ENCODE measurements at regions not wholly inside any gene's neighbourhood (a gene's known extent, or its start where the extent isn't known, plus 50 kb on each side); places are given as distances from the start of the nearest gene placed in this dataset.

GRCh38 chr5:3381206-3381825, 214.3 kb upstream of the IRX1 start:
- H3K4me3 ChIP-seq (ENCODE audit: low read depth, low read length) = no peak overlapping the region
- no peak for TF ChIP-seq CTCF (IDR thresholded peaks at IDR 0.05; ENCODE audit: low read depth, low read length, missing control alignments)
- in situ Hi-C loops (cut with HindIII; ENCODE audit: low sequenced_read_pairs) = no loop called here
- DNase-seq (ENCODE audit: low read depth) = no peak

GRCh38 chr5:3380689-3381088, 214.9 kb upstream of the IRX1 start:
- no peak overlapping the region for H3K4me3 ChIP-seq (ENCODE audit: low read depth, low read length)
- in situ Hi-C loops (cut with HindIII; ENCODE audit: low sequenced_read_pairs) = no loop called here
- DNase-seq (ENCODE audit: low read depth) = no peak
- TF ChIP-seq CTCF (IDR thresholded peaks at IDR 0.05; ENCODE audit: low read depth, low read length, missing control alignments) = no peak

GRCh38 chr5:3377831-3378230, 217.8 kb upstream of the IRX1 start:
- H3K4me3 ChIP-seq (ENCODE audit: low read depth, low read length) = no peak overlapping the region
- no peak for DNase-seq (ENCODE audit: low read depth)
- no peak for TF ChIP-seq CTCF (IDR thresholded peaks at IDR 0.05; ENCODE audit: low read depth, low read length, missing control alignments)
- in situ Hi-C loops (cut with HindIII; ENCODE audit: low sequenced_read_pairs) = no loop called here

GRCh38 chr5:3377176-3377575, 218.5 kb upstream of the IRX1 start:
- in situ Hi-C loops (cut with HindIII; ENCODE audit: low sequenced_read_pairs) = no loop called here
- DNase-seq (ENCODE audit: low read depth) = no peak
- no peak overlapping the region for H3K4me3 ChIP-seq (ENCODE audit: low read depth, low read length)
- TF ChIP-seq CTCF (IDR thresholded peaks at IDR 0.05; ENCODE audit: low read depth, low read length, missing control alignments) = no peak

- H3K4me3 ChIP-seq (ENCODE audit: low read depth, low read length) = no peak overlapping the region
- in situ Hi-C loops (cut with HindIII; ENCODE audit: low sequenced_read_pairs) = no loop called here
- TF ChIP-seq CTCF (IDR thresholded peaks at IDR 0.05; ENCODE audit: low read depth, low read length, missing control alignments) = no peak
- no peak for DNase-seq (ENCODE audit: low read depth)
Measured at GRCh38 chr5:3376611-3377010, 219.0 kb upstream of the IRX1 start.

- no peak overlapping the region for H3K4me3 ChIP-seq (ENCODE audit: low read depth, low read length)
- in situ Hi-C loops (cut with HindIII; ENCODE audit: low sequenced_read_pairs) = no loop called here
- no peak for DNase-seq (ENCODE audit: low read depth)
- TF ChIP-seq CTCF (IDR thresholded peaks at IDR 0.05; ENCODE audit: low read depth, low read length, missing control alignments) = no peak
Measured at GRCh38 chr5:3375586-3376311, 219.9 kb upstream of the IRX1 start.

Measured in astrocyte of the cerebellum (primary cell).